SK-N-SH (cell line): ENCODE measurements at regions not wholly inside any gene's neighbourhood (a gene's known extent, or its start where the extent isn't known, plus 50 kb on each side); places are given as distances from the start of the nearest gene placed in this dataset.

Experiments
- CTCF ChIA-PET: fragments of 300-600, 350-600 bp; formaldehyde crosslinking; extraction: SDS; loops from one replicate; lab custom pipeline; 2021; lab: Yijun Ruan, JAX
- POLR2A ChIA-PET: fragments of 350-600 bp; sonication (Branson Sonifier 250); formaldehyde crosslinking; extraction: SDS; loops from one replicate; lab custom pipeline; 2020; ENCODE audit warnings: antibody characterized with exemption, inconsistent platforms; lab: Yijun Ruan, JAX
- DNase-seq: peaks from one replicate; pipeline ENCODE4 v3.0.0; 2012
- H2AFZ ChIP-seq: fragments of 200-600 bp; sonication (generic); 2 replicates; pipeline ENCODE4 v1.8.1; 2016; ENCODE audit warnings: antibody characterized with exemption, mild to moderate bottlenecking, low read depth
- H3F3A ChIP-seq: fragments of 200-600 bp; sonication (generic); replicated peaks from 2 replicates; pipeline ENCODE3; 2016; ENCODE audit warnings: antibody characterized with exemption, mild to moderate bottlenecking; ENCODE audit not compliant: insufficient read depth
- H3K27ac ChIP-seq, 2 experiments: fragments of 200-500 bp in 1 of 2; fragments of 200-600 bp in 1 of 2; sonication (Bioruptor generic) in 1 of 2; sonication (generic), shearing (Covaris generic) in 1 of 2; 2 replicates each; pipeline versions ENCODE4 v1.5.1 to v1.6.1; 2014 to 2016; ENCODE audit warnings: low read depth in 2 of 2, inconsistent platforms in 1 of 2, low read length in 1 of 2, mild to moderate bottlenecking in 1 of 2, mixed read lengths in 1 of 2
- H3K27me3 ChIP-seq: fragments of 200-600 bp; sonication (generic), shearing (Covaris generic); 2 replicates; pipeline ENCODE4 v1.6.1; 2016; ENCODE audit warnings: mixed run types; ENCODE audit not compliant: insufficient read depth
- H3K36me3 ChIP-seq, 2 experiments: fragments of 200-500 bp in 1 of 2; fragments of 200-600 bp in 1 of 2; sonication (Bioruptor generic) in 1 of 2; sonication (generic) in 1 of 2; replicated peaks in 1 of 2; 2 replicates each; pipeline versions ENCODE3 to v1.5.1; 2014 to 2016; ENCODE audit warnings: low read length in 1 of 2, mild to moderate bottlenecking in 1 of 2; ENCODE audit not compliant: insufficient read depth in 2 of 2, control insufficient read depth in 1 of 2
- H3K4me1 ChIP-seq, 2 experiments: fragments of 200-500 bp in 1 of 2; fragments of 200-600 bp in 1 of 2; sonication (Bioruptor generic) in 1 of 2; sonication (generic), shearing (Covaris generic) in 1 of 2; 2 replicates each; pipeline versions ENCODE4 v1.5.1 to v1.6.1; 2014 to 2016; ENCODE audit warnings: low read depth in 1 of 2, low read length in 1 of 2, mixed run types in 1 of 2; ENCODE audit not compliant: insufficient read depth in 2 of 2, control insufficient read depth in 1 of 2
- H3K4me2 ChIP-seq: fragments of 200-600 bp; sonication (generic), shearing (Covaris generic); 2 replicates; pipeline ENCODE4 v1.6.1; 2017; ENCODE audit warnings: mixed run types
- H3K4me3 ChIP-seq, 2 experiments: fragments of 200-500 bp in 1 of 2; fragments of 200-600 bp in 1 of 2; sonication (Bioruptor generic) in 1 of 2; sonication (generic), shearing (Covaris generic) in 1 of 2; 2 replicates each; pipeline versions ENCODE4 v1.5.1 to v1.8.1; 2014 to 2016; ENCODE audit warnings: low read depth in 2 of 2, inconsistent platforms in 1 of 2, low read length in 1 of 2, mild to moderate bottlenecking in 1 of 2, mixed read lengths in 1 of 2, moderate library complexity in 1 of 2
- H3K79me2 ChIP-seq: fragments of 200-600 bp; sonication (generic); 2 replicates; pipeline ENCODE4 v1.8.1; 2017; ENCODE audit warnings: mild to moderate bottlenecking; ENCODE audit not compliant: insufficient read depth
- H3K9ac ChIP-seq: fragments of 200-600 bp; sonication (generic); 2 replicates; pipeline ENCODE4 v1.6.1; 2017; ENCODE audit warnings: mixed run types
- H3K9me2 ChIP-seq: fragments of 200-600 bp; sonication (generic); 2 replicates; pipeline ENCODE4 v1.6.1; 2017; ENCODE audit warnings: mixed run types
- H3K9me3 ChIP-seq: fragments of 200-600 bp; sonication (generic); 2 replicates; pipeline ENCODE4 v1.6.1; 2017; ENCODE audit warnings: mixed run types, mild to moderate bottlenecking, moderate library complexity
- H4K20me1 ChIP-seq: fragments of 200-600 bp; sonication (generic); 2 replicates; pipeline ENCODE4 v1.6.1; 2017; ENCODE audit warnings: mild to moderate bottlenecking, mixed run types; ENCODE audit not compliant: insufficient read depth
- ELF1 ChIP-seq: IDR thresholded peaks from 2 replicates; pipeline ENCODE4 v1.4.0; 2012
- EP300 ChIP-seq, 2 experiments: IDR thresholded peaks; 2 replicates each; pipeline versions ENCODE4 v1.4.0 to v1.6.1; 2012; ENCODE audit warnings: borderline replicate concordance in 1 of 2, low read depth in 1 of 2, low read length in 1 of 2
- EZH2phosphoT487 ChIP-seq: fragments of 200-600 bp; sonication (generic); IDR thresholded peaks from 2 replicates; pipeline ENCODE4 v1.6.1; 2017; ENCODE audit warnings: low read depth, mixed run types, mild to moderate bottlenecking, antibody characterized with exemption, moderate library complexity, borderline replicate concordance
- FOXJ3 ChIP-seq: sonication (generic); formaldehyde crosslinking; IDR thresholded peaks from 2 replicates; pipeline ENCODE4 v1.5.1; 2020; ENCODE audit warnings: mild to moderate bottlenecking, missing genetic modification reagents
- FOXM1 ChIP-seq: IDR thresholded peaks from 2 replicates; pipeline ENCODE4 v1.4.0; 2012; ENCODE audit warnings: low read depth, mild to moderate bottlenecking
- JUND ChIP-seq: IDR thresholded peaks from 2 replicates; pipeline ENCODE4 v1.4.0; 2012
- MEF2A ChIP-seq: IDR thresholded peaks from 2 replicates; pipeline ENCODE4 v1.4.0; 2012; ENCODE audit warnings: low read depth, borderline replicate concordance
- NRF1 ChIP-seq: IDR thresholded peaks from 2 replicates; pipeline ENCODE4 v1.6.1; 2012; ENCODE audit warnings: low read depth, mild to moderate bottlenecking, low read length
- POLR2AphosphoS5 ChIP-seq: IDR thresholded peaks from 2 replicates; pipeline ENCODE4 v1.6.1; 2012; ENCODE audit warnings: low read depth, low read length
- RAD21 ChIP-seq: IDR thresholded peaks from 2 replicates; pipeline ENCODE4 v1.6.1; 2012; ENCODE audit warnings: mild to moderate bottlenecking, low read length
- RXRA ChIP-seq: IDR thresholded peaks from 2 replicates; pipeline ENCODE4 v1.4.0; 2012; ENCODE audit warnings: low read depth, mild to moderate bottlenecking, borderline replicate concordance
- TAF1 ChIP-seq: IDR thresholded peaks from 2 replicates; pipeline ENCODE4 v1.6.1; 2012; ENCODE audit warnings: low read depth, mild to moderate bottlenecking, low read length, moderate library complexity, borderline replicate concordance
- TCF12 ChIP-seq: IDR thresholded peaks from 2 replicates; pipeline ENCODE4 v1.4.0; 2012
- TEAD4 ChIP-seq: IDR thresholded peaks from 2 replicates; pipeline ENCODE4 v1.4.0; 2012; ENCODE audit warnings: mild to moderate bottlenecking, borderline replicate concordance; ENCODE audit not compliant: insufficient read depth
- WGBS: methylation state at CpG from one replicate; pipeline ENCODE4 v1.1.6; 2017; ENCODE audit warnings: low lambda C conversion rate; 5-methylcytosine and 5-hydroxymethylcytosine counted together
- TF ChIP-seq, protein P1 (sequence below): IDR thresholded peaks from 2 replicates; pipeline ENCODE4 v1.6.1; 2012; ENCODE audit warnings: mild to moderate bottlenecking, low read depth, low read length, moderate library complexity
- TF ChIP-seq, protein P2 (sequence below): IDR thresholded peaks from 2 replicates; pipeline ENCODE4; 2012
- TF ChIP-seq, protein P3 (sequence below): fragments of 150-350 bp; IDR thresholded peaks from 2 replicates; pipeline ENCODE4 v1.6.1; 2017; ENCODE audit warnings: antibody characterized with exemption, low read length, low read depth, borderline replicate concordance
- TF ChIP-seq, protein P4 (sequence below): fragments of 150-350 bp; IDR thresholded peaks from 2 replicates; pipeline ENCODE4 v1.6.1; 2016; ENCODE audit warnings: mild to moderate bottlenecking, low read depth, low read length
- TF ChIP-seq, protein P5 (sequence below): IDR thresholded peaks from 2 replicates; pipeline ENCODE4 v1.4.0; 2012; ENCODE audit warnings: low read depth, borderline replicate concordance

DNA sequence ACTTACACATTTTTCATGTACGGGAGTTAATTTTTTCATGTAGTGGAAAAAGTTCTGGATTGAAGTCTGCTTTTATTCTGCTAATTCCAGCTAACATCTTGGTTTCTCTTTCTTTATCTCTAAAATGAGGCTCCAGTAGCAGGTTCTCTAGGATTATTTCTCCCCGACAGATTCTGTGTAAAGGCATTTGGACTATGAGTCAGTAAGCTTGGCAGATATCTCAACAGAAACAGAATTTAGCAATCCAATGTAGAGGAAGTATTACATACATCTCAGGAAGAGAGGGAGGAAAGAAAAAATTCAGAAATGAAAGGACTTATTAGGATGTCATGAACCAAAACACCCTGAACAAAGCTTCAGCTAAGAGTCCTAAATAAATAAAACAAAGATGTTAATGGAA lies 1682.3 kb upstream of the TENM3 start:
- no peaks in the 10 kb centered on the region for H3K9me3 ChIP-seq
- H3K4me1 ChIP-seq = peaks cover 0 to 4% of the 10 kb centered on the region in 2 experiments; a peak in 2 of 4 replicates
- no peaks in the 10 kb centered on the region for H3K27me3 ChIP-seq
- TF ChIP-seq ELF1 (no peak), TEAD4 (no peak), EZH2phosphoT487 (no peak), FOXM1 (no peak), POLR2AphosphoS5 (no peak), NRF1 (no peak), TAF1 (no peak), MEF2A (no peak), JUND (no peak), FOXJ3 (CRISPR knock-in tag) (no peak), RXRA (no peak), RAD21 (no peak), EP300 (IDR thresholded peaks at IDR 0.05; ENCODE audit: borderline replicate concordance in 1 of 2, low read depth in 1 of 2, low read length in 1 of 2) (no peak), TCF12 (no peak)
- TF ChIP-seq, protein P1, sequence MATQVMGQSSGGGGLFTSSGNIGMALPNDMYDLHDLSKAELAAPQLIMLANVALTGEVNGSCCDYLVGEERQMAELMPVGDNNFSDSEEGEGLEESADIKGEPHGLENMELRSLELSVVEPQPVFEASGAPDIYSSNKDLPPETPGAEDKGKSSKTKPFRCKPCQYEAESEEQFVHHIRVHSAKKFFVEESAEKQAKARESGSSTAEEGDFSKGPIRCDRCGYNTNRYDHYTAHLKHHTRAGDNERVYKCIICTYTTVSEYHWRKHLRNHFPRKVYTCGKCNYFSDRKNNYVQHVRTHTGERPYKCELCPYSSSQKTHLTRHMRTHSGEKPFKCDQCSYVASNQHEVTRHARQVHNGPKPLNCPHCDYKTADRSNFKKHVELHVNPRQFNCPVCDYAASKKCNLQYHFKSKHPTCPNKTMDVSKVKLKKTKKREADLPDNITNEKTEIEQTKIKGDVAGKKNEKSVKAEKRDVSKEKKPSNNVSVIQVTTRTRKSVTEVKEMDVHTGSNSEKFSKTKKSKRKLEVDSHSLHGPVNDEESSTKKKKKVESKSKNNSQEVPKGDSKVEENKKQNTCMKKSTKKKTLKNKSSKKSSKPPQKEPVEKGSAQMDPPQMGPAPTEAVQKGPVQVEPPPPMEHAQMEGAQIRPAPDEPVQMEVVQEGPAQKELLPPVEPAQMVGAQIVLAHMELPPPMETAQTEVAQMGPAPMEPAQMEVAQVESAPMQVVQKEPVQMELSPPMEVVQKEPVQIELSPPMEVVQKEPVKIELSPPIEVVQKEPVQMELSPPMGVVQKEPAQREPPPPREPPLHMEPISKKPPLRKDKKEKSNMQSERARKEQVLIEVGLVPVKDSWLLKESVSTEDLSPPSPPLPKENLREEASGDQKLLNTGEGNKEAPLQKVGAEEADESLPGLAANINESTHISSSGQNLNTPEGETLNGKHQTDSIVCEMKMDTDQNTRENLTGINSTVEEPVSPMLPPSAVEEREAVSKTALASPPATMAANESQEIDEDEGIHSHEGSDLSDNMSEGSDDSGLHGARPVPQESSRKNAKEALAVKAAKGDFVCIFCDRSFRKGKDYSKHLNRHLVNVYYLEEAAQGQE = no peak
- TF ChIP-seq, protein P2, sequence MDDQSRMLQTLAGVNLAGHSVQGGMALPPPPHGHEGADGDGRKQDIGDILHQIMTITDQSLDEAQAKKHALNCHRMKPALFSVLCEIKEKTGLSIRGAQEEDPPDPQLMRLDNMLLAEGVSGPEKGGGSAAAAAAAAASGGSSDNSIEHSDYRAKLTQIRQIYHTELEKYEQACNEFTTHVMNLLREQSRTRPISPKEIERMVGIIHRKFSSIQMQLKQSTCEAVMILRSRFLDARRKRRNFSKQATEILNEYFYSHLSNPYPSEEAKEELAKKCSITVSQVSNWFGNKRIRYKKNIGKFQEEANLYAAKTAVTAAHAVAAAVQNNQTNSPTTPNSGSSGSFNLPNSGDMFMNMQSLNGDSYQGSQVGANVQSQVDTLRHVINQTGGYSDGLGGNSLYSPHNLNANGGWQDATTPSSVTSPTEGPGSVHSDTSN = no peak
- TF ChIP-seq, protein P3, sequence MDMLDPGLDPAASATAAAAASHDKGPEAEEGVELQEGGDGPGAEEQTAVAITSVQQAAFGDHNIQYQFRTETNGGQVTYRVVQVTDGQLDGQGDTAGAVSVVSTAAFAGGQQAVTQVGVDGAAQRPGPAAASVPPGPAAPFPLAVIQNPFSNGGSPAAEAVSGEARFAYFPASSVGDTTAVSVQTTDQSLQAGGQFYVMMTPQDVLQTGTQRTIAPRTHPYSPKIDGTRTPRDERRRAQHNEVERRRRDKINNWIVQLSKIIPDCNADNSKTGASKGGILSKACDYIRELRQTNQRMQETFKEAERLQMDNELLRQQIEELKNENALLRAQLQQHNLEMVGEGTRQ = no peak
- TF ChIP-seq, protein P4, sequence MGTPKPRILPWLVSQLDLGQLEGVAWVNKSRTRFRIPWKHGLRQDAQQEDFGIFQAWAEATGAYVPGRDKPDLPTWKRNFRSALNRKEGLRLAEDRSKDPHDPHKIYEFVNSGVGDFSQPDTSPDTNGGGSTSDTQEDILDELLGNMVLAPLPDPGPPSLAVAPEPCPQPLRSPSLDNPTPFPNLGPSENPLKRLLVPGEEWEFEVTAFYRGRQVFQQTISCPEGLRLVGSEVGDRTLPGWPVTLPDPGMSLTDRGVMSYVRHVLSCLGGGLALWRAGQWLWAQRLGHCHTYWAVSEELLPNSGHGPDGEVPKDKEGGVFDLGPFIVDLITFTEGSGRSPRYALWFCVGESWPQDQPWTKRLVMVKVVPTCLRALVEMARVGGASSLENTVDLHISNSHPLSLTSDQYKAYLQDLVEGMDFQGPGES = no peak
- TF ChIP-seq, protein P5, sequence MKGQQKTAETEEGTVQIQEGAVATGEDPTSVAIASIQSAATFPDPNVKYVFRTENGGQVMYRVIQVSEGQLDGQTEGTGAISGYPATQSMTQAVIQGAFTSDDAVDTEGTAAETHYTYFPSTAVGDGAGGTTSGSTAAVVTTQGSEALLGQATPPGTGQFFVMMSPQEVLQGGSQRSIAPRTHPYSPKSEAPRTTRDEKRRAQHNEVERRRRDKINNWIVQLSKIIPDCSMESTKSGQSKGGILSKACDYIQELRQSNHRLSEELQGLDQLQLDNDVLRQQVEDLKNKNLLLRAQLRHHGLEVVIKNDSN = no peak
- H3K36me3 ChIP-seq = no peaks in the 10 kb centered on the region
- 2% methylated on average over 2 of the region's 2 CpGs for WGBS
- no peak overlapping the region for H3K4me3 ChIP-seq
- no peaks in the 10 kb centered on the region for H3F3A ChIP-seq
- H3K27ac ChIP-seq = no peak overlapping the region
- POLR2A ChIA-PET = no interaction called here
- H3K79me2 ChIP-seq = no peaks in the 10 kb centered on the region
- no peak for DNase-seq
- no peak overlapping the region for H2AFZ ChIP-seq
- no peak overlapping the region for H3K9ac ChIP-seq
- CTCF ChIA-PET = no interaction called here
- H3K4me2 ChIP-seq = no peak overlapping the region
- no peaks in the 10 kb centered on the region for H3K9me2 ChIP-seq
- H4K20me1 ChIP-seq = no peaks in the 10 kb centered on the region
